ENCODE measurements at regions not wholly inside any gene's neighbourhood (a gene's known extent, or its start where the extent isn't known, plus 50 kb on each side); places are given as distances from the start of the nearest gene placed in this dataset. TPM values are rescaled to one million over a fixed set of nuclear protein-coding genes. Genes with fewer than 3 reads are reported as not detected.

GRCh38 chr4:65789805-65790204 lies 119.5 kb upstream of the EPHA5 start:
- DNase-seq (no peak), ATAC-seq (no peak)
- H3K9me3 Mint-ChIP-seq (ENCODE audit: low read depth): no peaks in the 10 kb centered on the region
- H3K36me3 Mint-ChIP-seq: no peaks in the 10 kb centered on the region
- no peaks in the 10 kb centered on the region for H3K4me1 Mint-ChIP-seq
- no peak overlapping the region for H3K27ac Mint-ChIP-seq
- H3K27me3 Mint-ChIP-seq: no peaks in the 10 kb centered on the region
- CTCF ChIA-PET: no interaction called here
- H3K4me3 Mint-ChIP-seq: no peak overlapping the region

- H3K4me1 Mint-ChIP-seq: no peaks in the 10 kb centered on the region
- no peaks in the 10 kb centered on the region for H3K27me3 Mint-ChIP-seq
- ATAC-seq (no peak), DNase-seq (no peak)
- no peaks in the 10 kb centered on the region for H3K36me3 Mint-ChIP-seq
- CTCF ChIA-PET: no interaction called here
- H3K9me3 Mint-ChIP-seq (ENCODE audit: low read depth): no peaks in the 10 kb centered on the region
- H3K4me3 Mint-ChIP-seq: no peak overlapping the region
- H3K27ac Mint-ChIP-seq: no peak overlapping the region
Measured at GRCh38 chr4:65789341-65789740, 119.1 kb upstream of the EPHA5 start.

- ATAC-seq (no peak), DNase-seq (no peak)
- H3K4me1 Mint-ChIP-seq: no peaks in the 10 kb centered on the region
- H3K36me3 Mint-ChIP-seq: no peaks in the 10 kb centered on the region
- no peaks in the 10 kb centered on the region for H3K27me3 Mint-ChIP-seq
- H3K27ac Mint-ChIP-seq: no peak overlapping the region
- H3K4me3 Mint-ChIP-seq: no peak overlapping the region
- peaks cover 22% of the 10 kb centered on the region for H3K9me3 Mint-ChIP-seq (ENCODE audit: low read depth)
- CTCF ChIA-PET: no interaction called here
Measured at GRCh38 chr4:65777270-65777669, 107.0 kb upstream of the EPHA5 start.

DNA sequence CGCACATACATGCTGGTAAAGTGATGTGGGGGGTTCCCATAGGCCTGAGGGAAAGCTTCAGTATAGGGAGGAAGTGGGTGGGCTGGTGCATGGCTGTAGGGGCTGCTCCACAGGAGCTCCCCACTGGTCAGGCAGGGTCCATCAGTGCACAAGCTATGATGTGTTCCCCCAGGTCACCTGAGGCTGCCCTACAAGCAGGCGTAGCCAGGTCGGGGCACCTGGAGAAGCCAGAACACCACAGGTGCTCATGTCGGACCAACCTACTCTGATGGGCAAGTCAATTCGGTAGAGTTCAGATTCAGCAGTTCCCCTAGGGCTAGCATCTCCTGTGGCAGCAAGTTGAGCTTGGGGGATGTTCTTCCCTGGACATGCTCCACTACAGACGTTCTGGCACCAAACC lies 103.3 kb upstream of the EPHA5 start:
- Mint-ChIP-seq H3K27ac (no peak overlapping the region), H3K9me3 (ENCODE audit: low read depth) (peaks cover 18% of the 10 kb centered on the region), H3K4me1 (no peaks in the 10 kb centered on the region), H3K36me3 (no peaks in the 10 kb centered on the region), H3K4me3 (no peak overlapping the region), H3K27me3 (no peaks in the 10 kb centered on the region)
- CTCF ChIA-PET: no interaction called here
- DNase-seq (no peak), ATAC-seq (no peak)

GRCh38 chr4:65747386-65747785 lies 77.1 kb upstream of the EPHA5 start:
- Mint-ChIP-seq H3K4me1 (no peaks in the 10 kb centered on the region), H3K27ac (no peak overlapping the region), H3K27me3 (no peaks in the 10 kb centered on the region), H3K36me3 (no peaks in the 10 kb centered on the region), H3K9me3 (ENCODE audit: low read depth) (no peaks in the 10 kb centered on the region), H3K4me3 (no peak overlapping the region)
- ATAC-seq (no peak), DNase-seq (no peak)
- CTCF ChIA-PET: no interaction called here

GRCh38 chr4:65738134-65738533 lies 67.8 kb upstream of the EPHA5 start:
- no peak overlapping the region for H3K27ac Mint-ChIP-seq
- CTCF ChIA-PET: no interaction called here
- ATAC-seq (no peak), DNase-seq (no peak)
- no peaks in the 10 kb centered on the region for H3K36me3 Mint-ChIP-seq
- no peak overlapping the region for H3K4me3 Mint-ChIP-seq
- H3K27me3 Mint-ChIP-seq: no peaks in the 10 kb centered on the region
- H3K9me3 Mint-ChIP-seq (ENCODE audit: low read depth): peaks cover 2% of the 10 kb centered on the region
- no peaks in the 10 kb centered on the region for H3K4me1 Mint-ChIP-seq

DNA sequence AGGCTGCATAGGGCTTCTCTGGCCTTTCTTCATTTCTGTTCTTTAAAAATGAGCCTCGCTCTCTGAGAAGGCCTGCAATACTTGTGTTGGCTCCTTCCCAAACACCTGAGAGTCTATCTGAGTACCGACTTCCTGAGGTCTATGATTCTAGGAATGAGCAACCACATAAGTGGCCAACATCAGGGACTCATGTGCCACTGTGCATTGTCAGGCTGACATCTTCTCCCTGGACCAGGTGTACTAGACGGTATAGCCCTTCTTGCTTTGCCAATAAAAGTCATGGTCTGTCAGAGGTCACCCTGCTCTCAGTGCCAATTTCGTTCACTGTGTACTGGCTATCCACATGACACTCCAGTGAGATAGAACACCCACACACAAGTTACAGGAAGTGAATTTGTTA lies 67.4 kb upstream of the EPHA5 start:
- Mint-ChIP-seq H3K9me3 (ENCODE audit: low read depth) (peaks cover 5% of the 10 kb centered on the region), H3K27me3 (no peaks in the 10 kb centered on the region), H3K4me3 (no peak overlapping the region), H3K36me3 (no peaks in the 10 kb centered on the region), H3K4me1 (no peaks in the 10 kb centered on the region), H3K27ac (no peak overlapping the region)
- CTCF ChIA-PET: no interaction called here
- ATAC-seq (no peak), DNase-seq (no peak)

DNA sequence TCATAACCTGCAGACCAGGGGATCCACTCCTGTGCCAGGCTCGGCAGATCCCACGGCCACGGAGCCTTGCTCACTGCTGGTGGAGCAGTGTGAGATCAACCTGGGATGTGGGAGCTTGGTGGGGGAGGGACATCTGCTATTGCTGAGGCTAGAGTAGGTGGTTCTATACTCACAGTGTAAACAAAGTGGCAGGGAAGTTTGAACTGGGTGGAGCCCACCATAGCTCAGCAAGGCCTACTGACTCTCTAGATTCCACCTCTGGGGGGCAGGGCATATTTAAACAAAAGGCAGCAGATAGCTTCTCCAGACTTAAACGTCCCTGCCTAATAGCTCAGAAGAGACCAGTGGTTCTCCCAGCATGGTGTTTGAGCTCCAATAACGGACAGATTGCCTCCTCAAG lies 54.7 kb upstream of the EPHA5 start:
- H3K27ac Mint-ChIP-seq: no peak overlapping the region
- CTCF ChIA-PET: no interaction called here
- H3K4me3 Mint-ChIP-seq: no peak overlapping the region
- H3K36me3 Mint-ChIP-seq: no peaks in the 10 kb centered on the region
- DNase-seq: no peak
- H3K4me1 Mint-ChIP-seq: no peaks in the 10 kb centered on the region
- no peak for ATAC-seq
- H3K9me3 Mint-ChIP-seq (ENCODE audit: low read depth): peaks cover 7% of the 10 kb centered on the region
- no peaks in the 10 kb centered on the region for H3K27me3 Mint-ChIP-seq

Small RNAs in the stretch of these regions (microRNA-seq; reads per million reads assigned to microRNA genes)
- not detected for gene MIR1269A

All from activated CD8-positive, alpha-beta memory T cell treated with anti-CD3 and anti-CD28 coated beads, Interleukin-2, amount 10 ng/mL, durations not matched to agents 7 days and 5 days (primary cell).